HG02678 (cell line): ENCODE measurements at regions not wholly inside any gene's neighbourhood (a gene's known extent, or its start where the extent isn't known, plus 50 kb on each side); places are given as distances from the start of the nearest gene placed in this dataset.

Experiments used
- ATAC-seq: cut with Tn5 transposase; IDR thresholded peaks from one replicate; pipeline ENCODE4 v1.9.1; 2021; ENCODE audit warnings: mild to moderate bottlenecking, moderate library complexity; ENCODE audit not compliant: unreplicated experiment

DNA sequence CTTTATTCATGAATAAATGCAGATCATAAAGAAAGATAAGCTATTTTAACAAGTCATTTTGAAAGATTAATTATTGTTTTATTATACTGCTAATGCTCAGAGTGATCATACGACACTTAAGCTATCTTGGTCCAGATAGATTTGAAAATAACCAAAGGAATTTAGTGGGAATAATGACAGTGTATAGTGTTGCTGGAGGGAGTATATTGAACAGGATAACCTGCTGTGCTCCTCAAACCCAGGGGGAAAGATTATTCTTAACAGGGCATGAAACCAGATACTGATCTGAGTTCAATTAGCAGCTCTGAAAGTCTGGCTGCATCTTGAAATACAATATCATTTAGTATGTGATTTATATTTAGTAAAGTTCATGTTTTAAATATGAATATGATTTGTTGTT is 216.3 kb upstream of the ITGA4 start:
- no peak for ATAC-seq

DNA sequence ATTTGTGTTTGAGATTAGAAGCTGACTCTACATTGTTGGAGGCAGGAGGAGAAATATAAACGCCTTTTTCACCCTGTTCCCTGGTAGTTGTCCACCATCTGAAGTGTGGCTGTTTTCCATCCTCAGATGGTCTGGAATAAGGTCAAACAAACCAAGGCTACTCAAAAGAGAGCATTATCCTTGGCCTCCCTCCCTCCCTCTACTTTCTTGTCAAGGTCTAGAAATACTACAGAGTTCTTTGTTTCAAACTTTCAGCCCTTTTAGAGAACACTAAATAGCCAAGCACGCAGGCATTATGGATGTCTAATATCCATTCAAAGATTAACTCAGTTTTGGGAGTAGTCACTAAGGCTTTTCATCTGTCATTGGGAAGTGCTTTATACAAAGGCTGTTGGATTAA is 215.8 kb upstream of the ITGA4 start:
- no peak for ATAC-seq

DNA sequence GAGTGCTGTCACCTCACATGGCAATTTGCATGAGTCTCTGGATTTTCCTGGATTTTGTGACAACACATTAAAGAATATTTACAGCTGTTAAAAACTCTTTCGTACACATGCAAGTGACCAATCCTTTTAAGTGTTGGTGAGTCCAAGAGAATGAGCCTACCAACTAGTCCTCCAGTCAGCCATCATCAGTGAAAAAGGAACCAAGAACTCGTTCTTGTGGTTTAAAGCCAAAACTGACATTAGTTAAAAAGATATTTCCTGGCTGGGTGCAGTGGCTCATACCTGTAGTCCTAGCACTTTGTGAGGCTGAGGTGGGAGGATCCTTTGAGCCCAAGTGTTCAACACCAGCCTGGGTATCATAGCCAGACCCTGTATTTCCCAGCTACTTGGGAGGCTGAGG is 215.4 kb upstream of the ITGA4 start:
- peak; percentile 82 for ATAC-seq

DNA sequence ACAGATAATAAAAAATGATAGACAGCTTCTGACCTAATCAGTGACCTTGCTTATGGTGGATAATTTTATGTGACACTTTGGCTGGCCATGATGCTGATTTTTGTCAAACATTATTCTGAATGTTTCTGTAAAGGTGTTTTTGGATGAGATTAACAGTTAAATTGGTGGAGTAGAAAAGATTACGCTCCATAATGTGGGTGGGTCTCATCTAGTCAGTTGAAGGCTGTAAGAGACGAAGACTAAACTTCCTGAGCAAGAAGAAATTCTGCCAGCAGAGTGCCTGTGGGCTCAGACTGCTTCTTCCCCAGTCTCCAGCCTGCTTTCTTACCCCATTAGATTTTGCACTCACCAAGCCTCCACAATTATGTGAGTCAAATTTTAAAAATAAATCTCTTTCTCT is 214.9 kb upstream of the ITGA4 start:
- no peak for ATAC-seq

DNA sequence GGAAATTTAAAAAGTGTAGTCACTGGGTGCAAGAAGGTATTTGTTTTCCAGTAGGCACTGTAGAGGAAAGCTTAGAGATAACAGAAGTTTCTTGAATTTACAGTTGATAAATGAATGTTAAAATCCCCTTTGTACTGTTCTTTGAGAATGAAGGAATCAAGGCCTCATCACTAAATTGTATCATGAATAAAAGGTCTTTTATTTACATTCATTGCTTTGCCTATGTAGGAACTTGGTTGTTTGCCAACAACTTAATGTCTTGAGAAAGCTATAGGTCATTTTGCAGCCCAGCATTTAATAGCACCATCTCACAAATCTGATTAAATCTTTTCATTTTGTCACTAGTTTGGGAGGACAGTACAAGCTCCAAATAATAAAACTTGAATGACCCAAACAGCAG is 213.9 kb upstream of the ITGA4 start:
- ATAC-seq, result no peak

DNA sequence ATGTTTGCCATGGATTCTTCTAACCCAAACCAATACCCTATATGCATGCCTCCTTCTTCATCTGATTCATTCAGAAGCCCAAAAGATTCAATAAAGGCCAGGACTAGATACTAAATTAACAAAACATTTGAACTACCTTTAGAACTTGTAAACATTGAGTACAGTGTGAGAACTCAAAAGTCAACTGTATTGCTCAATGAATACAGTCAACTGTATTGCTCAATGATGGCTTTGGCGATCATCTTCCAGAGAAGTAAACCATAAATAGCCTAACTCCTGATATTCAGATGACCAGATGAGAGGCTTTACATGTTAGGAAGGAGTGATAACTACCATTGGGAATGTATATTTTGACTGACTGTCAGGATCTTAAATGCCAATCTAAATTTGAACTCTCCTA is 206.5 kb upstream of the ITGA4 start:
- no peak for ATAC-seq

DNA sequence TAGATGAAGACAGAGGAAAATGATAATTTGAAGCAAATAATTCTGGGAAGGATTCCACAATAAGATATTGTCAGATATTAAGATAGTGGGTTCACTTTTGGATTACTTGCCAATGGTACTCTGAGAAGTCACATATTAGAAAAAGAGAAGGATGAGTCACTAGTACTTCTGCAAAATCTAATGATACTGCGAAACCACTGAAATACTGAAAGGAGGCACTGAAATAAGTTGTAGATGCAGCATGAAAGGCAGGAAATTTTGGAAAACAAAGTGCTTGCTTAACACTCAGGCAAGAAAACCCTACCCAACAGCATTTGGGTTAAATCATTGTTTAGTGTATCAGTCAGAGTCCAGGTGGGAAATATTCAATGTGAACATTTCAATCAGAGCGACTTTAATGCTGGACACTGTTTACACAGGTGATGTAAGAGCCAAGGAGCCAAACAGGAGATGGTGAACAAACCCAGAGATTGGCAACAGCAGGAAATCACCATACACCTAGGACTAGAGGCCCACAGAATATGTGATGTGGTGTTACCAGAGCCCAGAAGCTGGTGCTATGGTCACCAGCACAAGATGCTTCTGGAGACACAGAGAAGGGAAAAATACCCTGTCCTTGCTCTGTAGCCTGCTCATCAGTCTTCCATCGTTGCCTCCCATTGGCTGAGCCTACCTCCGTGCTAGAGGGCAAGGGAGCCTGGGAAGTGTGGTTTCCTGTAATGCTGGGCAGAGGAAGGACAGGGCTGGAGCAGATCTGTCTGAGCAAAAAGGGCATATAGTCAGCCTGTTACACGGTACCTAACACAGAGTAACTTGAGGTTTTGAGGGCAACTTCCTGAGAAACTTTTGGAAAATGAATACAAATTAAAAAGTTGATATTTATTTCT is 204.7 kb upstream of the ITGA4 start:
- ATAC-seq, result no peak

DNA sequence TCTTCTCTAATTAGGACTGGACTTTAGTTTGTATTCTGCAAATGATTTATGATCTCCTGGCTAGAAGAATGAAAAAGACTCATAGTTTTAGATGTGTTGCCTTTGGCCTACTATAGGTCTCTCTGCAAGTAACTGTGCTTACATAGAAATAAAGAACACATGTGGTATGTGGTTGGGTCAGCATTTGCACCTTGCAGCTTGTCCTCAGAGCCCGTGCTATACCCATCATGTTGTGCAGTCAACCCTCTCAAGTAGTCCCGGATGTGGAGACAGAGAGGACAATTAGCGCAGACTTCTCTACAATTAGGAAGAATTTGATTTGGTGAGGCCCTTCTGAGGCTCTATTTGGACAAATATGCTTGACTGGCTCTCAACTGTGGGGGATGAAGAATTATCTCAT is 203.7 kb upstream of the ITGA4 start:
- no peak for ATAC-seq

DNA sequence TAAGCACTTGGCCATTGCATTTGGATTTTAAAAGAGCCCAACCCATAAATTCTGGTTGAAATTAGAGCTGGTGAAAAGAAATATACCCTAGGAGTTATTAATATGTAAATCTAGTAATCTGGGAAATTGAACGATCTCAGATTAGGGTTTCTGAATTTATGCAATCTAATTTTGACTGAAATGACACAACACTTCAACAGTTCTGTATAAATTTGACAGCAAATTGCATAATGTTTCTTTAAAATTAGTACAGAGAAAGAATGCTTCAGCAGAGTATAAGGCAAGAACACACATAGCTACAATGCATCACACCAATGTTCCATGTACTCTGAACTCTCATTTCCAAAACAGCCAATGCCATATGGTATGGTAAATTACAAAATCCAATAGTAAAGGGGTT is 201.5 kb upstream of the ITGA4 start:
- no peak for ATAC-seq

DNA sequence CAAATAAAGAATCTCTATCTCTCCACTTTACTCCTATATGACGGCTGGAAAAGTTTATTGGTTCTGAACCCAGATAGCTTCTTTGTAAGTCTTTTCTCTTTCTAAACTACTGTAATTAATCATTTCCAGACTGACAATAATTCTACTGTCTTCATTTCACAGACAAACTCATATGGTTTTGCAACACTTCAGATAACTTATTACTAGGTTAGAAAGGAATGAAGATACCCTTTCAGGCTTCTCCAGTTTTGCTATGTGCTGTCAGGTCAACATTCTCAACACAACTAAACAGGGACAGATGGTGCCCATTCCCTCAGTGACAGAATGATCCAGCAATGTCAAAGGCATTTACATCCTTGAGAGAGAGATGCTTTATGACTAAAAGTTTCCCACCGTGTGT is 198.5 kb upstream of the ITGA4 start:
- no peak for ATAC-seq

DNA sequence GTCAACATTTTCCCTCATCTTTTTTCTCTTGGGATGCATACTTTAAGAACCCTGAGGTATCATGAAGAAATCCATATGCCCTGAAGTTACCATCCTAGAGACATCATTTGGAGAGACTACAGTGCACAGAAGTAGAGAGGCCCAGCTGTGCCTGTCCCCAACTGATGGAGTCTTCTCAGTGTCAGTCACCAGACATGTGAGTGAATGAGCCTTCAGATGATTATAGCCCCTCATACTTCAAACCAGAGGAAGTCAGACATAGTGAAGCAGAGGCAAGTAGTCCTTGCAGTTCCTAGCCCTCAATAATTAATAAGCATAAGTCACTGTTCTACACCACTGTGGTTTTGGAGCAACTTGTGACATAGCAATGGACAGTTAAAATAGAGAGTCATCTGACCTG is 194.4 kb upstream of the ITGA4 start:
- ATAC-seq, result no peak

DNA sequence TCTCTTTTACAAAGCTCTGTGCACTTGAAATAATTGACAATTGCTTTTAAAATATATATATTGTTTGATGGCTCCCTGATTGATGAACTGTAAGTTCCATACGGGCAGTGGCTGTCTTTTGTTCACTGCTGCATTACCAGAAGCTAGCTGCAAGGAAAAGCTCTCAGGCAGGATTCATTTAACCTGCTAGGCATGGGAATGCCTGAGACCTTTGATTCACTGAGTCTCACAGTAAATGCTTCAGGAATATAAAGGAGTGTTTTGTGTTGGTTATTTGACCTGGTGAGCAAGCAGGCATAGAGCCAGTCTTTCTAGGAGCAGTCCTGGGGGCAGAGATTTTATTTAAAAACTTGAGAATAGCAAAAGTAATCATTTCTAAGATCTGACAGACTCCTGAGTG is 193.2 kb upstream of the ITGA4 start:
- ATAC-seq, result no peak

DNA sequence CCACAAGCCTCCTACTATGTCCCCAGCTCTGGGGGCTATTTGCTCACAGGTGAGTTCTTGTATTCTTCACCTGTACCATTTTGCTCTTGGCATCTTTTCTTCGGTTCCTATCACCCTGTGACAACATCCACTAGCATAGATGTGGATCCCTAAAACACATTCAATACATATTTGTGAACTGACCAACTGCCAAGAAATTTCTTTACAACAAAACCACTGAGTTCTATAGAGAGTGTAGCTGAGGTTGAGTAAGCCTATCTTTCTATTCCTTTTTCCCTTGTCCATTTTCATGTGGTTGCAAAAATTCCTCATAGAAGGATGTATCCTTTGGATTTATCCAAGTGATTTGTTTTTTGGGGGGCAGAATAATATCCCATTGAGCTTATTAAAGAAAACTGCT is 192.7 kb upstream of the ITGA4 start:
- no peak for ATAC-seq

DNA sequence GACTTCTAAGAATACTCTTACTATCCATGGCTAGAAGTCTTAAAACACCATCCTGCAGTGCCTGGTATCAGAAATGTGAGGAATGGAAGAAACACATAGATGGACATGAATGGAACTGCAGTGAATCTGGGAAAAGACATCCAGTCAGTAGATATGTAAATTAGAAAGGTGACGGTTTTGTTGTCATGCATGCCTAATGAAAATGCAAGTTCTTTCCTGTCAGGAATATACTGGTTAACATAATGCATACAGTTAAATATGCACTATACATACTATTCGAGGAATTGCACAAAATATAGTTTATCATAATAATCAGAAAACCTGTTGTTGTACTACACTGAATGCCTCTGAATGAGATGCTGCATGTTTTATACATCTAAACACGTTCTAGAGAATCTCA is 190.6 kb upstream of the ITGA4 start:
- ATAC-seq, result no peak

DNA sequence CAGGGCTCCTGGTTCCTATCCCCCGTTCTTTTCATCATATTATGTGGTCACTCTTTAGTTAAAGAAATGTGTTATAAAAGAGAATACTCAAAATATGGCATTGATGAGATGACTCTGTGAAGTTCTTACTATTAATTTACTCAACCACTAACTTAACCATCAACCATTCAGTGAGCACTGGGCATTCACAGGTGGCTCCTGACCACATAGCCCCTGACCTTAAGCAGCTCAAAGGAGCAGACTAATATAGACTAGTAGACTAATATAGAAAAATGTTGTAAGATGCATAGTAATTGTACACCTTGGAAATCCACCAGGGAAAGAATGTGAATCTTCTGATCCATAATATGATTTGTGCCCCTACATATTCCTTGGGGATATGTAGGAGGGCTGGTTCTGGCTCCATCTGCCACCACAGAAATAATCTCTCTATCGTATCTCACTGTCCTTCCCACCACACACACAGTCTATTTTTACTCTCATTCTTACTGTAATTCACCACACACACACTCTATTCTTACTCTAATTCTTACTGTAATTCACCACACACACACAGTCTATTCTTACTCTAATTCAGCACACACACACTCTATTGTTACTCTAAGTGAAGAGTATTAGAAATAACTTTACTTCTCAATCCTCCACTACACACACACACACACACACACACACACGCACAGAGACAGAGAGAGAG is 188.9 kb upstream of the ITGA4 start:
- ATAC-seq, result peak; percentile 74

DNA sequence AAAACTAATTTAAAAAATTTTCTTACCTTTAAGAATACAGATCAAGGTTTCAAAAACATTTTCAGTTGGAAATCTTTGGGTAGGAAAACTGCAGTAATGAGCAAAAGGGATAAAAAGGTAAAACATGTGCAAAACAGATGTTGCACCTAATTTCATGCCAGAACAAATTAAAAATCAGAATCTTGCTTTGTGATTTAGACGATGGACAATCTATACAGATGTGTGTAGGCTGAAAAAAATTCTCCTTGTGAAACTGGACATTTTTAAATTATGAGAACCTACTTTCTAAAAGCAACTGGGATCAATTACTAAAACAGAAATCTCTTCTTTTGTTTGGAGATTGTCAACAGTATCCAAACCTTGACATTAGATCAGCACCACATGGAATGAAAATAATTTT is 183.2 kb upstream of the ITGA4 start:
- ATAC-seq, result no peak

DNA sequence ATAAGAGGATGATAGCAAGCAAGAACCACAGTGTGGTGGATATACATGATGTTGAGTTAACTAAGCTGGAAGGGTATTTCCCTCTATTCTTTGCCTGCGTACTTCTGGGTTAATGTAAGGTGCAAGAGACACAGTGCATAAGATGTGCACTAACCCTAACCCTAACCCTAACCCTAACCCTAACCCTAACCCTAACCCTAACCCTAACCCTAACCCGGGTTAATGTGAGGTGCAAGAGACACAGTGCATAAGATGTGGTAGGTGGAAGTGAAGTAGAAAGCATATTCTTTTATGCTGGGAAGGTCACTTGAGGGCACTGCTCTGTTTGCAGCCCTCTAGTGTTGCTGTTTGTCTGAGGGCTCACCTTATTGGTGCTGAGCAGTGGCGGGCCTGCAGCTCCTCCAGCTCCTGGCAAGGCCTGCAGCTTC is 181.5 kb upstream of the ITGA4 start:
- peak; percentile 65 for ATAC-seq

DNA sequence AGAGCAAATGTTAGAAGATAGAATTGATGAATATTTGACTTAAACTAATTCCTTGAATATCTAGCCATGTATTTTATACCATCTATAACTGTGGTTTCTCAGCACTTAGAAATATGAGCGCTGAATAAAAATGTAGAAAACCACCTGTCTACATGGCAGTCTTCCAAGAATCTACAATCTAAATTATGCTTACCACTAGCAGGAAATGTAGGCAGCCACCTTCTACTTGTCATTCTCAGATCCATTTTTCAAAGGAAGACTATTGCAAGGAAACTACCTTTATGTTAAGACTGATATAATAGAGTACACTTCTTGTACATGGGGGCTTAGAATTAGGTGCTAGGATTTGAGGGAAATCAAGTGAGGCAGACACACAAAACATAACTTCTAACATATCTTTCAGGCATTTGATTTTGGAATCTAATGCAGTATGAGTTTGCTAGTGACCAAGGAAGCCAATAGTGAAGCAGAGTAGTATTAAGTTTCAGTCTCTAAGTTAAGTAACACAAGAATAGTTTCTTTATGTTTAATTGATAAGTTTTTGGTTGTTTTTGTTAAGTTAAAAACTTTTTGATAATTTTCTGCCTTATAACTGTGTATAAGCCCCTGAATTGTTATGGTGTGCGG is 175.9 kb upstream of the ITGA4 start:
- ATAC-seq, result no peak

DNA sequence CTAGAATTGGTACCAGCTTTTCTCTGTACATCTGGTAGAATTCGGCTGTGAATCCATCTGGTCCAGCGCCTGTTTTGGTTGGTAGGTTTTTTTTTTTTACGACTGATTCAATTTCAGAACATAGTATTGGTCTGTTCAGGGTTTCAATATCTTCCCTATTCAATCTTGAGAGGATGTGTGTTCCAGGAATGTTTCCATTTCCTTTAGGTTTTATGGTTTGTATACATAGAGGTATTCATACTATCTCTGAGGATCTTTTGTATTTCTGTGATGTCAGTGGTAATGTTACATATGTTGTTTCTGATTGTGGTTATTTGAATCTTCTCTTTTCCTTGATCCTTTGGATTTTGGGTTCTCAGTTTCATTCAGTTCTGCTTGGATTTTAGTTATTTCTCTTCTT is 172.1 kb upstream of the ITGA4 start:
- ATAC-seq, result no peak

DNA sequence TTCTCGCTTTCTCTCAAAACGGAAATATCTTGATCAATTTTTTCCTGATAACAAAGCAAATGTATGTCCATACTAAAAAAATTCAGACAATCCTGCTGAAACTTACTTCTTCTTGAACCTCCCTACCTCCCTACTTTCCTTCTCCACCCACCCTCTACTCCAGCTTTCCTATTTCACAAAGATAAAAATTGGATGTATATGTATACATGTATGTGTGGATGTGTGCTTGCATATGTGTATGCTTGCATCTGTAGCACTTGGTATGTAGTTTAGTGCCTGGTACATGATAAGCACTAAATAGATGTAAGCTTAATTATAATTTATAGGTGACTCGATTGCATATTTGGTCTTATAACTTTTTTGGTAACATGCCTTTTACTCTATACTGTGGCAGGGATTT is 167.5 kb upstream of the ITGA4 start:
- no peak for ATAC-seq

DNA sequence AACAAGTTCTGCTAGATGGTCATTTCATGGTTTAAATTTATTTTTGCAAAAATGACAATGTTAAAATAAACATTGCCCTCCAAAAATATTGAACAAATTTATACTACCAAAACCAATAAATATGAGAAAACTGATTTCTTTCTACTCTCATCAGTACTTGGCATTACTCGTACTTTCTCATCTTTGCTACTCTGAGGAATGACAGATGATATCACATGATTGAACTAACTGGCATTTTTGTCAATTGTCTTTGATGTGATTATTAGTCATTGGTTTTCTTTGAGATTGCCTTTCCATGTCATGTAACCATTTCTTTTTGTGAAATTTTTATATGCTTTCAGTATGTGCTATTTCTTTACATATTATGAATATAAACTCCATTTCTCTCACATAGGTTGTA is 167.0 kb upstream of the ITGA4 start:
- no peak for ATAC-seq

DNA sequence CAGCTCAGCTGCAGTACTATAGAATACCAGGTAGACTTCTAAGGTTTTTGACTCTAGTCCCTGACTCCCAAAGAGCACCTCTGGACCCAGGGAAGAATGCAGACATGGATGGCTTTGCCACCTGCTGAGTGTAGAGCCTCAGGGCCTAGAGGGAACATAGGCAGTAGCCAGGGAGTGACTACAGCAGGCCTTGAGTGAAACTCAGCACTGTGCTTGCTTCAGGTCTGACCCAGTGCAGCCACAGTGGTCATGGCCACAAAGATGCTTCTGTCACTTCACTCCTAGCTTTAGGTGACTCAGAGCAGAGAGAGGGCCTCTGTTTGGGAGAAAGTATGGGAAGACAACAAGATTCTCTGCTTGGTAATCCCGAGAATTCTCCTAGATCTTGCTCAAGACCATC is 162.2 kb upstream of the ITGA4 start:
- no peak for ATAC-seq
